K562 (cell line): ENCODE measurements at regions not wholly inside any gene's neighbourhood (a gene's known extent, or its start where the extent isn't known, plus 50 kb on each side); places are given as distances from the start of the nearest gene placed in this dataset.

ENCODE experiments used
- ATAC-seq: fragments of 200-7000 bp; cut with Tn5 transposase; 3 replicates; pipeline ENCODE4 v1.9.1; 2020; ENCODE audit warnings: moderate library complexity
- BruUV-seq: library from RNA; stranded (reverse); fragments of 400-500 nt; replicated peaks from 2 replicates; lab custom pipeline; 2021; lab: Mats Ljungman, UMichigan
- CTCF ChIA-PET: fragments of 300-600 bp; formaldehyde crosslinking; extraction: SDS; loops from one replicate; lab custom pipeline; 2021; ENCODE audit warnings: low intra/inter-chr PET ratio; lab: Yijun Ruan, JAX
- POLR2A ChIA-PET: fragments of 300-600, 350-650 bp; sonication (Branson Sonifier 250); formaldehyde crosslinking; extraction: SDS; loops from one replicate; lab custom pipeline; 2021; ENCODE audit warnings: antibody characterized with exemption, inconsistent platforms; lab: Yijun Ruan, JAX
- DNase-seq, 4 experiments: peaks; one replicate each; pipeline versions ENCODE4 v3.0.0 to v3.0.0-alpha.2; 2011 to 2018; ENCODE audit warnings: low spot score in 3 of 4, mixed read lengths in 3 of 4; ENCODE audit errors: extremely low read depth in 1 of 4
- FAIRE-seq: peaks from 2 replicates; lab custom pipeline; 2011; peaks lifted over from hg19 to GRCh38; lab: Jason Lieb, UNC
- H2AFZ ChIP-seq: 2 replicates; pipeline ENCODE4 v1.6.0; 2011; ENCODE audit warnings: low read depth, low read length, control low read depth, inconsistent platforms
- H3K27ac ChIP-seq: fragments of 200-600 bp; 3 replicates; pipeline ENCODE4 v1.8.0; 2011; ENCODE audit warnings: low read depth, mild to moderate bottlenecking, control low read depth, inconsistent platforms, low read length, moderate library complexity, mixed read lengths; ENCODE audit errors: extremely low read depth
- H3K27me3 ChIP-seq, 2 experiments: fragments of 300-600 bp in 1 of 2; 2 replicates in 1 of 2; 3 replicates in 1 of 2; pipeline versions ENCODE4 v1.6.0 to v1.8.0; 2011; ENCODE audit warnings: inconsistent platforms in 2 of 2, low read length in 2 of 2, mild to moderate bottlenecking in 1 of 2, mixed read lengths in 1 of 2, moderate library complexity in 1 of 2; ENCODE audit not compliant: control insufficient read depth in 2 of 2, insufficient read depth in 2 of 2
- H3K36me3 ChIP-seq: fragments of 300-600 bp; 3 replicates; pipeline ENCODE4 v1.8.0; 2011; ENCODE audit warnings: mild to moderate bottlenecking, low read length, inconsistent platforms; ENCODE audit not compliant: control insufficient read depth, insufficient read depth
- H3K4me1 ChIP-seq, 2 experiments: fragments of 200-600 bp in 1 of 2; replicated peaks in 1 of 2; 2 replicates in 1 of 2; 3 replicates in 1 of 2; pipeline versions ENCODE4 v1.5.1 to v1.8.0; 2011; ENCODE audit warnings: inconsistent platforms in 2 of 2, low read length in 2 of 2, mild to moderate bottlenecking in 1 of 2, mixed read lengths in 1 of 2, moderate library complexity in 1 of 2; ENCODE audit not compliant: control insufficient read depth in 2 of 2, insufficient read depth in 2 of 2
- H3K4me2 ChIP-seq: 2 replicates; pipeline ENCODE4 v1.6.1; 2011; ENCODE audit warnings: low read length, control low read depth, inconsistent platforms, mixed read lengths; ENCODE audit not compliant: insufficient read depth
- H3K4me3 ChIP-seq: fragments of 200-600 bp; sonication (generic), shearing (Covaris generic); 2 replicates; pipeline ENCODE4 v1.5.1; 2016; ENCODE audit warnings: control low read depth, inconsistent platforms
- H3K79me2 ChIP-seq: fragments of 200-600 bp; 3 replicates; pipeline ENCODE4 v1.8.0; 2011; ENCODE audit warnings: low read length, inconsistent platforms; ENCODE audit not compliant: control insufficient read depth, insufficient read depth
- H3K9ac ChIP-seq, 2 experiments: 2 replicates each; pipeline versions ENCODE4 v1.6.0 to v1.6.1; 2011; ENCODE audit warnings: low read depth in 2 of 2, low read length in 2 of 2, control low read depth in 1 of 2, inconsistent platforms in 1 of 2, mild to moderate bottlenecking in 1 of 2, mixed read lengths in 1 of 2; ENCODE audit not compliant: insufficient read depth in 1 of 2
- H3K9me1 ChIP-seq: one replicate; pipeline ENCODE4 v1.6.0; 2011; ENCODE audit warnings: inconsistent platforms, mild to moderate bottlenecking, low read length, moderate library complexity; ENCODE audit not compliant: control insufficient read depth, insufficient read depth
- H3K9me3 ChIP-seq: replicated peaks from 2 replicates; pipeline ENCODE4 v1.5.1; 2011; ENCODE audit warnings: low read depth, low read length, inconsistent platforms; ENCODE audit not compliant: control insufficient read depth, insufficient read depth
- H4K20me1 ChIP-seq: replicated peaks from 2 replicates; pipeline ENCODE4 v1.6.1; 2011; ENCODE audit warnings: low read length, inconsistent platforms, mixed read lengths; ENCODE audit not compliant: control insufficient read depth, insufficient read depth
- ASH1L ChIP-seq: fragments of 450-650 bp; IDR thresholded peaks from 2 replicates; pipeline ENCODE4 v1.6.1; 2018; ENCODE audit warnings: borderline replicate concordance, mild to moderate bottlenecking, low read depth; ENCODE audit not compliant: partially characterized antibody
- BMI1 ChIP-seq: fragments of 150-350 bp; IDR thresholded peaks from 2 replicates; pipeline ENCODE4 v1.6.1; 2014; ENCODE audit warnings: low read length
- DDX20 ChIP-seq: fragments of 450-650 bp; IDR thresholded peaks from 2 replicates; pipeline ENCODE4 v1.6.1; 2016; ENCODE audit warnings: missing genetic modification characterization, low read depth, mild to moderate bottlenecking, missing compliant biosample characterization, moderate library complexity
- E2F4 ChIP-seq: sonication (generic); formaldehyde crosslinking; IDR thresholded peaks from 2 replicates; pipeline ENCODE4 v1.8.0; 2022; ENCODE audit warnings: mild to moderate bottlenecking, low read depth, missing genetic modification reagents
- IFI16 ChIP-seq: fragments of 250-450 bp; sonication (Bioruptor Pico); IDR thresholded peaks from 2 replicates; pipeline ENCODE4 v2.1.2; 2022; ENCODE audit warnings: mild to moderate bottlenecking, inconsistent platforms
- LEF1 ChIP-seq: fragments of 450-650 bp; IDR thresholded peaks from 2 replicates; pipeline ENCODE4 v1.6.1; 2016; ENCODE audit warnings: mild to moderate bottlenecking
- MAZ ChIP-seq, 2 experiments: fragments of 450-650 bp in 1 of 2; sonication (generic) in 1 of 2; formaldehyde crosslinking; IDR thresholded peaks in 1 of 2; conservative IDR thresholded peaks in 1 of 2; 2 replicates each; pipeline versions ENCODE4 v1.4.0 to v1.5.0; 2020; ENCODE audit warnings: mild to moderate bottlenecking in 1 of 2, missing genetic modification reagents in 1 of 2
- MYBL2 ChIP-seq, 2 experiments: fragments of 450-650 bp in 1 of 2; sonication (generic) in 1 of 2; formaldehyde crosslinking in 1 of 2; IDR thresholded peaks; 2 replicates each; pipeline versions ENCODE4 v1.6.1 to v1.8.1; 2017 to 2022; ENCODE audit warnings: borderline replicate concordance in 1 of 2, inconsistent platforms in 1 of 2, low read depth in 1 of 2, mild to moderate bottlenecking in 1 of 2, missing genetic modification reagents in 1 of 2, moderate library complexity in 1 of 2
- NFRKB ChIP-seq: fragments of 450-650 bp; IDR thresholded peaks from 2 replicates; pipeline ENCODE4 v1.6.1; 2016; ENCODE audit warnings: low read depth
- SRF ChIP-seq, 2 experiments: fragments of 250-450, 450-650 bp in 1 of 2; sonication (Bioruptor Pico) in 1 of 2; sonication (generic) in 1 of 2; formaldehyde crosslinking; IDR thresholded peaks; 2 replicates each; pipeline versions ENCODE4 v1.5.0 to v1.5.1; 2020 to 2022; ENCODE audit warnings: mild to moderate bottlenecking in 1 of 2, missing genetic modification reagents in 1 of 2
- TSC22D4 ChIP-seq: fragments of 450-650 bp; IDR thresholded peaks from 2 replicates; pipeline ENCODE4 v1.6.1; 2016; ENCODE audit warnings: missing genetic modification characterization, missing biosample characterization, control low read depth
- ZBTB40 ChIP-seq, 2 experiments: fragments of 450-650 bp in 1 of 2; sonication (generic) in 1 of 2; formaldehyde crosslinking in 1 of 2; IDR thresholded peaks; 2 replicates each; pipeline versions ENCODE4 v1.7.1 to v1.9.0; 2016 to 2022; ENCODE audit warnings: inconsistent platforms in 1 of 2, mild to moderate bottlenecking in 1 of 2, missing genetic modification reagents in 1 of 2
- ZNF79 ChIP-seq: fragments of 250-450 bp; sonication (Bioruptor Pico); IDR thresholded peaks from 2 replicates; pipeline ENCODE4 v1.4.0; 2020; ENCODE audit warnings: low read depth, mild to moderate bottlenecking, moderate library complexity
- whole genome bisulfite sequencing: fragments of 100-300 bp; shearing (Covaris generic); methylation state at CpG from one replicate; pipeline ENCODE4 v1.1.6; 2016; ENCODE audit warnings: low coverage, mixed read lengths; ENCODE audit not compliant: insufficient coverage; ENCODE audit errors: missing lambda C conversion rate; 5-methylcytosine and 5-hydroxymethylcytosine counted together
- in situ Hi-C: fragments of 300-500 bp; cut with MboI; formaldehyde crosslinking; loops from 4 replicates; pipeline ENCODE4 v1.15.0; 2018; ENCODE audit warnings: inconsistent platforms, mixed read lengths
- intact Hi-C: fragments of 100-400 bp; cut with micrococcal nuclease; formaldehyde crosslinking; loops from 2 replicates; pipeline ENCODE4 v1.14.2; 2022

GRCh38 chr13:58858870-58859371 lies 1227.4 kb downstream of the PCDH17 start:
- FAIRE-seq = no peak
- DNase-seq = no peak
- no peaks in the 10 kb centered on the region for H3K79me2 ChIP-seq
- CTCF ChIA-PET = no interaction called here
- 2% methylated on average over 25 of the region's 37 CpGs for WGBS
- no peak overlapping the region for H2AFZ ChIP-seq
- no peak overlapping the region for H3K9ac ChIP-seq
- no peak overlapping the region for H3K4me3 ChIP-seq
- no TSS peak for BruUV-seq
- POLR2A ChIA-PET = no interaction called here
- no peaks in the 10 kb centered on the region for H3K4me1 ChIP-seq
- H4K20me1 ChIP-seq = no peaks in the 10 kb centered on the region
- H3K9me3 ChIP-seq = no peaks in the 10 kb centered on the region
- no peak overlapping the region for H3K4me2 ChIP-seq
- ATAC-seq = no peak
- in situ Hi-C loops = no loop called here
- intact Hi-C loops = no loop called here
- H3K27me3 ChIP-seq = no peaks in the 10 kb centered on the region
- H3K27ac ChIP-seq = no peak overlapping the region
- no peaks in the 10 kb centered on the region for H3K36me3 ChIP-seq
- no peaks in the 10 kb centered on the region for H3K9me1 ChIP-seq
- TF ChIP-seq TSC22D4 (tag) (no peak), BMI1 (no peak), MYBL2 (IDR thresholded peaks at IDR 0.05; ENCODE audit: low read depth) (no peak), MYBL2 (CRISPR knock-in tag; IDR thresholded peaks at IDR 0.05; ENCODE audit: borderline replicate concordance) (no peak), DDX20 (tag) (no peak), MAZ (CRISPR knock-in tag; conservative IDR thresholded peaks at IDR 0.05 in 1 of 2, IDR thresholded peaks at IDR 0.05 in 1 of 2) (no peak), ZNF79 (no peak), E2F4 (CRISPR knock-in tag) (no peak), SRF (CRISPR knock-in tag; IDR thresholded peaks at IDR 0.05) (no peak), ZBTB40 (IDR thresholded peaks at IDR 0.05) (no peak), ZBTB40 (CRISPR knock-in tag; IDR thresholded peaks at IDR 0.05) (no peak), ASH1L (no peak), IFI16 (CRISPR knock-in tag) (no peak), NFRKB (no peak), LEF1 (no peak)
